ENCODE measurements at regions not wholly inside any gene's neighbourhood (a gene's known extent, or its start where the extent isn't known, plus 50 kb on each side); places are given as distances from the start of the nearest gene placed in this dataset.

DNA sequence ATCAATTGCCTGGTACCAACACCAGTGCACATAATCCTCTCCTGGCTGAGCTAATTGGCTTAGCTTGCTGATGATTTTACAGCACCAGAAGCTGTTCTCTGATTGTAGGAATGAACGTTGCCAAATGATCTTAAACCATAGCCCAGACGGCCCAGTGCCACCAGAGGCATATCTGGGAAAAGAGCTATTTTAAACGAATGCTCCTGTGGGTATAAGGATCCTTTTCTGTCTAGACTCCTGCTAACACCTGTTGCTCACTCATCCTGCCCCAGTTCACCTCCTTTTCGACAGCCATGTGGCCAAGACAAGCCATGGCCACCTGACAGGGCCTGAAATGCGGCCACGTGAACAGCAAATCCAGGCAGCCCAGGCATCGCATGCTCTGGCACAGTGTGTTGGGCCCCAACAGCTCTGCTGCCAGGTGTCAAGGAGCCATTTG is 289.9 kb upstream of the SLC30A5 start:
- no peaks in the 10 kb centered on the region for H3K4me1 ChIP-seq (ENCODE audit: control insufficient read depth in 2 of 2, insufficient read depth in 2 of 2, low read length in 2 of 2)
- ATAC-seq (ENCODE audit: low read depth), result no peak
- H3K9me3 Mint-ChIP-seq (ENCODE audit: insufficient read depth), result no peaks in the 10 kb centered on the region
- H3K36me3 ChIP-seq (replicated peaks in 1 of 2; ENCODE audit: control extremely low read depth in 1 of 2, control insufficient read depth in 1 of 2, extremely low read depth in 1 of 2, insufficient read depth in 2 of 2, low read length in 1 of 2), result no peaks in the 10 kb centered on the region
- H3K79me2 ChIP-seq (ENCODE audit: control insufficient read depth, insufficient read depth, low read length), result no peaks in the 10 kb centered on the region
- H4K20me1 ChIP-seq (ENCODE audit: control insufficient read depth, insufficient read depth, low read length, poor library complexity, severe bottlenecking), result no peaks in the 10 kb centered on the region
- ChIA-PET CTCF (no interaction called here), POLR2A (no interaction called here)
- no peak overlapping the region for H3K4me3 Mint-ChIP-seq
- H3K9ac ChIP-seq (ENCODE audit: low read length), result no peak overlapping the region
- no peak overlapping the region for H3K27ac ChIP-seq (ENCODE audit: low read length in 2 of 2)
- no peak overlapping the region for H3K4me3 ChIP-seq (ENCODE audit: control extremely low read depth in 1 of 5, extremely low read depth in 1 of 5, insufficient read depth in 1 of 5, low read depth in 2 of 5, low read length in 4 of 5)
- H3K4me1 Mint-ChIP-seq, result no peaks in the 10 kb centered on the region
- no peak for DNase-seq
- peaks cover 0 to 3% (median 0%) of the 10 kb centered on the region in 3 donors for H3K9me3 ChIP-seq (ENCODE audit: control extremely low read depth in 1 of 3, control insufficient read depth in 2 of 3, insufficient read depth in 1 of 3, low read length in 2 of 3)
- intact Hi-C loops (cut with micrococcal nuclease), result no loop called here
- peaks cover 0 to 8% (median 0%) of the 10 kb centered on the region in 4 experiments for H3K27me3 ChIP-seq (replicated peaks in 1 of 4; ENCODE audit: control extremely low read depth in 1 of 4, control insufficient read depth in 3 of 4, insufficient read depth in 4 of 4, low read length in 3 of 4)
- peaks cover 5% of the 10 kb centered on the region for H3K27me3 Mint-ChIP-seq
- H2AFZ ChIP-seq (ENCODE audit: insufficient read depth, low read depth, low read length, poor library complexity, severe bottlenecking), result no peak overlapping the region
- TF ChIP-seq, protein P1, sequence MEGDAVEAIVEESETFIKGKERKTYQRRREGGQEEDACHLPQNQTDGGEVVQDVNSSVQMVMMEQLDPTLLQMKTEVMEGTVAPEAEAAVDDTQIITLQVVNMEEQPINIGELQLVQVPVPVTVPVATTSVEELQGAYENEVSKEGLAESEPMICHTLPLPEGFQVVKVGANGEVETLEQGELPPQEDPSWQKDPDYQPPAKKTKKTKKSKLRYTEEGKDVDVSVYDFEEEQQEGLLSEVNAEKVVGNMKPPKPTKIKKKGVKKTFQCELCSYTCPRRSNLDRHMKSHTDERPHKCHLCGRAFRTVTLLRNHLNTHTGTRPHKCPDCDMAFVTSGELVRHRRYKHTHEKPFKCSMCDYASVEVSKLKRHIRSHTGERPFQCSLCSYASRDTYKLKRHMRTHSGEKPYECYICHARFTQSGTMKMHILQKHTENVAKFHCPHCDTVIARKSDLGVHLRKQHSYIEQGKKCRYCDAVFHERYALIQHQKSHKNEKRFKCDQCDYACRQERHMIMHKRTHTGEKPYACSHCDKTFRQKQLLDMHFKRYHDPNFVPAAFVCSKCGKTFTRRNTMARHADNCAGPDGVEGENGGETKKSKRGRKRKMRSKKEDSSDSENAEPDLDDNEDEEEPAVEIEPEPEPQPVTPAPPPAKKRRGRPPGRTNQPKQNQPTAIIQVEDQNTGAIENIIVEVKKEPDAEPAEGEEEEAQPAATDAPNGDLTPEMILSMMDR (IDR thresholded peaks at IDR 0.05), result no peak
- TF ChIP-seq EZH2 (IDR thresholded peaks at IDR 0.05; ENCODE audit: borderline replicate concordance, insufficient read depth, low read depth, low read length, poor library complexity, severe bottlenecking), result no peak
- WGBS (ENCODE audit: insufficient coverage), result 90% methylated on average over 4 of the region's 7 CpGs
- H3K27ac Mint-ChIP-seq, result no peak overlapping the region
- no peak overlapping the region for H3K4me2 ChIP-seq (replicated peaks; ENCODE audit: low read depth, low read length, poor library complexity, severe bottlenecking)

DNA sequence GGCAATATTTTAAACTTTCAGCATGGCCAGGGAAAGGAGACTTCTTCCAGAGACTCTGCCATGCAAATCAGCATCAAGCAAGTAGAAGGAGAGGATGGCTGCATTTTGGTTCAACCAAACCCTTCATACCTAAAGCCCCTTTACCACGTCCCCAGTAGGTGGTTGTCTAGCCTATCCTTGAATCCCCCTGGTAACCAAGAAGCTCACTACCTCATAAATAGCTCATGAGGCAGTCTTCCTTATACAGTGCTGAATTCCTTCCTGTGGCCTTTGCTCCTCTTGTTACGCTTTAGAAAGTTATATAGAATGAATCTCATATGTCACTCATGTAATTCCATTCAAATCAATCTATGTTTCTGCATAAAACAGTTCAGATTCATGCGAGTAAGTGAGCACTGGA is 289.5 kb upstream of the SLC30A5 start:
- Mint-ChIP-seq H3K27ac (no peak overlapping the region), H3K4me3 (no peak overlapping the region), H3K27me3 (peaks cover 5% of the 10 kb centered on the region), H3K9me3 (ENCODE audit: insufficient read depth) (no peaks in the 10 kb centered on the region), H3K4me1 (no peaks in the 10 kb centered on the region)
- Histone ChIP-seq H2AFZ (ENCODE audit: insufficient read depth, low read depth, low read length, poor library complexity, severe bottlenecking) (no peak overlapping the region), H3K4me3 (ENCODE audit: control extremely low read depth in 1 of 5, extremely low read depth in 1 of 5, insufficient read depth in 1 of 5, low read depth in 2 of 5, low read length in 4 of 5) (no peak overlapping the region), H3K36me3 (replicated peaks in 1 of 2; ENCODE audit: control extremely low read depth in 1 of 2, control insufficient read depth in 1 of 2, extremely low read depth in 1 of 2, insufficient read depth in 2 of 2, low read length in 1 of 2) (no peaks in the 10 kb centered on the region), H3K9me3 (ENCODE audit: control extremely low read depth in 1 of 3, control insufficient read depth in 2 of 3, insufficient read depth in 1 of 3, low read length in 2 of 3) (peaks cover 0 to 3% (median 0%) of the 10 kb centered on the region in 3 donors), H3K27ac (ENCODE audit: low read length in 2 of 2) (no peak overlapping the region), H3K79me2 (ENCODE audit: control insufficient read depth, insufficient read depth, low read length) (no peaks in the 10 kb centered on the region), H3K9ac (ENCODE audit: low read length) (no peak overlapping the region), H3K27me3 (replicated peaks in 1 of 4; ENCODE audit: control extremely low read depth in 1 of 4, control insufficient read depth in 3 of 4, insufficient read depth in 4 of 4, low read length in 3 of 4) (peaks cover 0 to 8% (median 0%) of the 10 kb centered on the region in 4 experiments), H3K4me1 (ENCODE audit: control insufficient read depth in 2 of 2, insufficient read depth in 2 of 2, low read length in 2 of 2) (no peaks in the 10 kb centered on the region), H3K4me2 (replicated peaks; ENCODE audit: low read depth, low read length, poor library complexity, severe bottlenecking) (no peak overlapping the region), H4K20me1 (ENCODE audit: control insufficient read depth, insufficient read depth, low read length, poor library complexity, severe bottlenecking) (no peaks in the 10 kb centered on the region)
- no peak for TF ChIP-seq EZH2 (IDR thresholded peaks at IDR 0.05; ENCODE audit: borderline replicate concordance, insufficient read depth, low read depth, low read length, poor library complexity, severe bottlenecking)
- TF ChIP-seq, protein P1 (IDR thresholded peaks at IDR 0.05), result no peak
- no peak for ATAC-seq (ENCODE audit: low read depth)
- intact Hi-C loops (cut with micrococcal nuclease), result no loop called here
- POLR2A ChIA-PET, result no interaction called here
- CTCF ChIA-PET, result no interaction called here
- DNase-seq, result no peak
- 100% methylated on average over 1 of the region's 3 CpGs for WGBS (ENCODE audit: insufficient coverage)
